ENCODE measurements at regions not wholly inside any gene's neighbourhood (a gene's known extent, or its start where the extent isn't known, plus 50 kb on each side); places are given as distances from the start of the nearest gene placed in this dataset.
A peak's percentile ranks its signal among the peaks of the same experiment; 100 is the strongest.

DNA sequence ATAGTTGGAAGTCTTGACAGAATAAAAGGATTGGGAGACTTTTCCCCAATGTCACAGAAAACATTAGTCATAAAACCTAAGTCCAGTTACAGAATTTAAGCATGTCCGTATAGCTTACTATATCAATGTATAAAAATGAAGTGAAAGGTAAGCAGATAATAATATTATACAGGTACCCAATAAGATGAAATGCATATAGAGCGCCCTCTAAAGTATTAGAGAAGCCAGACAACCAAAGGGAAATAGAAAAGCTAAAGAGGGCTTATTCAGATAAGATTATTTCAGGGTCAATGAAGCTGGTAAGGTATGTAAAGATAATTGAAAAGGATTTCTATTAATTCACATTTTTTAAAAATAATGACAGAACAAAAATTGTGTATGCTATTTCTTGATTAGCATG, 947.7 kb upstream of the MAP3K7 start:
- 53% methylated on average over 2 of the region's 2 CpGs; no CpG with 5 or more reads in 1 of the 2 experiments for WGBS, 2 experiments (ENCODE audit: extremely low coverage in 1 of 2, insufficient coverage in 1 of 2, insufficient read length in 1 of 2, insufficient replicate concordance in 2 of 2, low coverage in 1 of 2, low lambda C conversion rate in 2 of 2, missing lambda C conversion rate in 1 of 2)
- Histone ChIP-seq H3K4ac (replicated peaks; ENCODE audit: insufficient read length, low read depth, low read length) (no peak overlapping the region), H2BK20ac (ENCODE audit: low read length) (no peak overlapping the region), H3K4me3 (ENCODE audit: extremely low read depth in 1 of 4, insufficient read depth in 2 of 4, low read depth in 3 of 4, low read length in 4 of 4) (no peak overlapping the region), H3K36me3 (ENCODE audit: control insufficient read depth in 2 of 4, insufficient read depth in 4 of 4, low read length in 3 of 4) (no peaks in the 10 kb centered on the region), H2BK12ac (ENCODE audit: low read depth, low read length) (no peak overlapping the region), H3K56ac (replicated peaks; ENCODE audit: insufficient read length, low read depth, low read length) (no peak overlapping the region), H3K9me3 (ENCODE audit: insufficient read depth in 2 of 2, low read depth in 1 of 2, low read length in 1 of 2) (no peaks in the 10 kb centered on the region), H3K23ac (ENCODE audit: insufficient read length) (no peak overlapping the region), H3K14ac (ENCODE audit: insufficient read length) (no peak overlapping the region), H3K27ac (ENCODE audit: low read depth, low read length) (no peak overlapping the region), H3K9ac (replicated peaks in 1 of 4; ENCODE audit: extremely low read depth in 1 of 4, low read depth in 3 of 4, low read length in 3 of 4) (no peak overlapping the region), H3K79me2 (ENCODE audit: control insufficient read depth in 1 of 2, insufficient read depth in 2 of 2, low read length in 2 of 2) (no peaks in the 10 kb centered on the region), H2AK5ac (ENCODE audit: low read depth, low read length) (no peak overlapping the region), H4K5ac (ENCODE audit: insufficient read length, low read depth, low read length) (no peak overlapping the region), H2AFZ (ENCODE audit: low read length) (no peak overlapping the region), H4K20me1 (replicated peaks in 1 of 2; ENCODE audit: control insufficient read depth in 1 of 2, insufficient read depth in 2 of 2, low read length in 2 of 2) (no peaks in the 10 kb centered on the region), H3K27me3 (replicated peaks in 1 of 4; ENCODE audit: control insufficient read depth in 3 of 4, extremely low read depth in 1 of 4, insufficient read depth in 3 of 4, low read length in 3 of 4) (no peaks in the 10 kb centered on the region), H2BK120ac (replicated peaks; ENCODE audit: low read depth, low read length) (no peak overlapping the region), H4K8ac (ENCODE audit: extremely low read depth, insufficient read depth, low read length) (no peak overlapping the region), H4K91ac (replicated peaks; ENCODE audit: insufficient read length, low read length) (no peak overlapping the region), H3K4me1 (replicated peaks in 1 of 4; ENCODE audit: control insufficient read depth in 3 of 4, insufficient read depth in 4 of 4, low read length in 3 of 4) (no peaks in the 10 kb centered on the region), H2BK15ac (ENCODE audit: low read length) (no peak overlapping the region), H3K18ac (ENCODE audit: extremely low read depth, low read length) (no peak overlapping the region), H2BK5ac (ENCODE audit: low read depth, low read length) (no peak overlapping the region), H3K23me2 (ENCODE audit: low read depth, low read length) (no peaks in the 10 kb centered on the region), H3K4me2 (ENCODE audit: insufficient read depth in 1 of 2, low read depth in 2 of 2, low read length in 2 of 2) (no peak overlapping the region), H3K79me1 (ENCODE audit: low read depth, low read length) (no peaks in the 10 kb centered on the region)
- no peak for FAIRE-seq
- ChIA-PET CTCF (ENCODE audit: partially characterized antibody) (interaction anchor here (0.6 to 1.6 kb wide), 12 partner anchors 11 to 206 kb away, joined by 3 to 5 read pairs (median 3); no protein-coding TSS in a partner anchor), POLR2A (ENCODE audit: partially characterized antibody) (no interaction called here)
- TF ChIP-seq MAFK (IDR thresholded peaks at IDR 0.05; ENCODE audit: low read depth, low read length) (no peak), RAD21 (IDR thresholded peaks at IDR 0.05 in 1 of 2, conservative IDR thresholded peaks at IDR 0.05 in 1 of 2; ENCODE audit: low read depth in 2 of 2, low read length in 2 of 2) (peak in 1 of 2 experiments; percentile 45; a peak in 3 of 4 replicates), SIN3A (conservative IDR thresholded peaks at IDR 0.05 in 1 of 2, IDR thresholded peaks at IDR 0.05 in 1 of 2; ENCODE audit: low read depth in 1 of 2, low read length in 2 of 2) (no peak)
- TF ChIP-seq, protein P1, sequence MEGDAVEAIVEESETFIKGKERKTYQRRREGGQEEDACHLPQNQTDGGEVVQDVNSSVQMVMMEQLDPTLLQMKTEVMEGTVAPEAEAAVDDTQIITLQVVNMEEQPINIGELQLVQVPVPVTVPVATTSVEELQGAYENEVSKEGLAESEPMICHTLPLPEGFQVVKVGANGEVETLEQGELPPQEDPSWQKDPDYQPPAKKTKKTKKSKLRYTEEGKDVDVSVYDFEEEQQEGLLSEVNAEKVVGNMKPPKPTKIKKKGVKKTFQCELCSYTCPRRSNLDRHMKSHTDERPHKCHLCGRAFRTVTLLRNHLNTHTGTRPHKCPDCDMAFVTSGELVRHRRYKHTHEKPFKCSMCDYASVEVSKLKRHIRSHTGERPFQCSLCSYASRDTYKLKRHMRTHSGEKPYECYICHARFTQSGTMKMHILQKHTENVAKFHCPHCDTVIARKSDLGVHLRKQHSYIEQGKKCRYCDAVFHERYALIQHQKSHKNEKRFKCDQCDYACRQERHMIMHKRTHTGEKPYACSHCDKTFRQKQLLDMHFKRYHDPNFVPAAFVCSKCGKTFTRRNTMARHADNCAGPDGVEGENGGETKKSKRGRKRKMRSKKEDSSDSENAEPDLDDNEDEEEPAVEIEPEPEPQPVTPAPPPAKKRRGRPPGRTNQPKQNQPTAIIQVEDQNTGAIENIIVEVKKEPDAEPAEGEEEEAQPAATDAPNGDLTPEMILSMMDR (IDR thresholded peaks at IDR 0.05; ENCODE audit: control extremely low read depth in 1 of 3, insufficient read depth in 1 of 3, low read depth in 1 of 3, low read length in 3 of 3) = peak in 2 of 3 experiments; percentile 21 to 40; a peak in 2 of 4 replicates
- no peak for DNase-seq (ENCODE audit: low read depth in 1 of 2, low spot score in 2 of 2)

Measured in H1 (cell line).